HG02642 (cell line): ENCODE measurements at regions not wholly inside any gene's neighbourhood (a gene's known extent, or its start where the extent isn't known, plus 50 kb on each side); places are given as distances from the start of the nearest gene placed in this dataset.

Source experiments
- ATAC-seq: cut with Tn5 transposase; IDR thresholded peaks from one replicate; pipeline ENCODE4 v1.9.1; 2021; ENCODE audit warnings: mild to moderate bottlenecking; ENCODE audit not compliant: unreplicated experiment, poor library complexity

GRCh38 chr16:51313198-51313597 lies 162.1 kb upstream of the SALL1 start:
- no peak for ATAC-seq

GRCh38 chr16:51312363-51313150 lies 161.5 kb upstream of the SALL1 start:
- no peak for ATAC-seq

DNA sequence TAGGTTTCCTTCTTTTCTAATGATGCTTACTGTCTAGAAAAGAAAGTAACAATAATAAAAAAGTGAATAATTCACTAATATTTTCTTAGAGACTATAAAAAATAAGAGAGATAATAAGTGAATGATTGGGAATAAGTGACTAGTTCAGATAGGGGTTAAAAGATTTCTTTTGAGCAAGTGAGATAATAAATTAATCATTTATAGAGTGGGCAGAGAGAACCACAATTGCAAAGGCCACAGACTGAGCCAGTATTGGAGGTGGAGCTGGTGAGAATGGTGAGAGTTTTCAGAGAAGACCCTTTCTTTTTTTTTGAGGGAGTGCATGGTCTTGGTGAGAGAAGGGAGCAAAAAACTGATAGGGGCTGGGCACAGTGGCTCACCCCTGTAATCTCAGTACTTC lies 159.1 kb upstream of the SALL1 start:
- no peak for ATAC-seq

DNA sequence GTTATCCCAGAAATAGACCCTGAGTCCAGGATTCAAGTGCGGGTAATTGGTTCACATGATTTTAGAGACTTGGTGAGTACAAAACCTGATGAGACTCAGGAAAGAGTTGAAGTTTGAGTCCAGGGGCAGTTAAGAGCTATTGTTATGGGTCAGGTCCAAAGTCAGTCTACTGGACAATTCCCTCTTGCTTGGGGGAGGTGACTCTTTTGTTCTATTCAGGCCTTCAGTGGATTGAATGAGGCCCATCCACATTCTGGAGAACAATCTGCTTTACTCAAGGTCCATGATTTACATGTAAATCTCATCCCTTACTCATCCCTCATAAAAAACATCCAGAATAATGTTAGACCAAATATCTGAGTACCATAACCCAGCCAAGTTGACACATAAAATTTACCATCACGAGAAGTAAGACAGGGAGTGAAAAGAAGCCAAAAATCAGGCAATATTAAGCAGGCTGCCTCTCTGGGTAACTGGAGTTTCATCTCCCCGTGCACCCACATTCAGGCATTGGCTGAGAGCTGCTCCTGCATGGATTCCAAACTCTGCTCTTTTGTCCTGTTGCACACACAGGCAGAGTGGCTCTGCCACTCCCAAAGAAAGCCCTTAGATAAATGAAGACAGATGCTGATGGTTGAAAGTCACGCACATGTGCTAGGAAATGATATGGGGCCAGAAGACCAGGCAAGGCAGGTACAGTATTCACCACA lies 156.0 kb upstream of the SALL1 start:
- ATAC-seq: no peak

DNA sequence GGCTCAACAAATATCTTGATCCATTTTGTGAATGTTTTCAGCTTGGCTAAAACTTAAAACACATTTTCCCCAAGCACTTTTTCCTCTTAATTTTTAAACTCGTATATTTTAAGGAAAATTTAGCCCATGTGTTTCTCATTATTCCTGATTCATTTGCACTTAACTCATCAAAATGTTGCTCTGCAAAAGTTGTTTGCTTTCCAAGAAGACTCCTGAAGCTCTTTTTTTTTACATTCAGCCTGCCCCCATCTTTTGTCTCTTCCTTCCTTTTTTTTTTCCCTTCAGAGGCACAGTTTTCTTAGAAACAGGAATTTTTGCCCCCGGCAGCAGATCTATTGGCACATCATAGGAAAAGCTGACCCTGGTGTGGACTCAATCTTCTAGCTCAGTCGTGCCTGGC lies 155.0 kb upstream of the SALL1 start:
- no peak for ATAC-seq

GRCh38 chr16:51305337-51305736 lies 154.3 kb upstream of the SALL1 start:
- ATAC-seq: no peak

DNA sequence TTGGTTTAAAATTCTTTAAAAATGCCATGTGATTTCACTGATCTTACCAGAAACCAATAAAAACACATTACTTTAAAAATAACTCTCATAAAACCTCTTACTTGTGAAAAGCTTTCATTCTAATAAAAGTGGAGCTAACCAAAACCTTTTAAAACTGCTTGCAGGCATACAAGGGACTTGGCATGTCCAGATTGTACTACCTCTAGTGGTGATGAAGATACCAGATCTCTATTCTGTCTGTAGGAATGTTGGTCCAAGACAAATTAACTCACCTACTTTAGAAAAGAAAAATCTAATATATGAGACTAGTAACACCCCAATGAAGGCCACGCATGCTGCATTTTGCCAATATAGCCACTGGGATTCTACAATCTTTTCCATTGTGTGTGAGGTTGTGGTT lies 151.0 kb upstream of the SALL1 start:
- no peak for ATAC-seq

DNA sequence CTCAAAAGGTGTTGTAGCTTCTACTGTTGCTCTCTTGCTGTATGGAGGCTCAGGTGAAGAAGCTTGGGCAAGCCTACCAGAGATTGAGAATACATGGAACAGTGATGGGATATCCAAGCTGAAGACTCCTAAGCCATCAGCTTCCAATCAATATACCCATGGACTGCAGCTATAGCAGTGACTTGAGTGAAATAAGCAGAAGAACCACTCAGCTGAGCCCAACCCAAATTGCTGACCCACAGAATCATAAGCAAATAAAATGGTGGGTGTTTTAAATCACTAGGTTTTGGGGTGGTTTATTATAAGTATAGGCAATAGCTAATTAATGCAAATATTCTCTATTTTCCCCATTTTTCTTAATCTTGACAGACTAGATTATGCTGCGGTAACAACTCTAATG lies 147.7 kb upstream of the SALL1 start:
- ATAC-seq: no peak

GRCh38 chr16:51290442-51291285 lies 139.6 kb upstream of the SALL1 start:
- no peak for ATAC-seq

GRCh38 chr16:51289336-51289735 lies 138.3 kb upstream of the SALL1 start:
- ATAC-seq: no peak

DNA sequence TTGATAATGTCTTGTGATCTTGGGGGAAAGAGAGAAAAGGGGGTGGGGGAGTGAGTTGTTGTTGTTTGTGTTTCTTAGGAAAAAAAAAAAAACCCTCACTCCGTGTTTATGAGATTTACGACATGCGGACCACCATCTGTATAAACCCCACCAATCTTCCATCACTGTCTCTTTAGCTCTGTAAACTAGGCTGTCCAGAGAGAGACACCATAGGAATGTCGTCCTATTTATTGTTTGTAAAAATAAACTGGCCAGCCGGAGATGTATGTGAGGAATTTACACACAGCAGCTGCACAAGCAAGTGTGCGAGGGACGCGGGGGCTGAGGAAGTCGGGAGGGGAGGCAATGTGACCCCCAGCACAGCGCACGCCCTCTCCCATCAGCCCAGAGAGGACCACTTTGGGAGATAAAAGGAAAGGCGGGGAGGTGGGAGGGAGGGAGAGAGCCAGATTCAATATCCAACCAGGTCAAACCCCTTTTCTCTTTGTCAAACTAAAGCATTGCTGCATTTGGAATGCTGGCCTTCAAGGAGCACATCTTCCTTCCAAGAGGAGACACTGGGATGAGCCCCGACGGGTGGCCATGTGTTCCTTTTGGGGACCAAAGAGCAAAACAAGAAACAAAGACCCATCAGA lies 136.2 kb upstream of the SALL1 start:
- ATAC-seq: no peak

- ATAC-seq: no peak
Measured at GRCh38 chr16:51286272-51286671, 135.2 kb upstream of the SALL1 start.

- no peak for ATAC-seq
Measured at GRCh38 chr16:51276336-51276735, 125.3 kb upstream of the SALL1 start.

- ATAC-seq: no peak
Measured at GRCh38 chr16:51272420-51272819, 121.3 kb upstream of the SALL1 start.

- no peak for ATAC-seq
Measured at GRCh38 chr16:51271156-51271701, 120.2 kb upstream of the SALL1 start.

DNA sequence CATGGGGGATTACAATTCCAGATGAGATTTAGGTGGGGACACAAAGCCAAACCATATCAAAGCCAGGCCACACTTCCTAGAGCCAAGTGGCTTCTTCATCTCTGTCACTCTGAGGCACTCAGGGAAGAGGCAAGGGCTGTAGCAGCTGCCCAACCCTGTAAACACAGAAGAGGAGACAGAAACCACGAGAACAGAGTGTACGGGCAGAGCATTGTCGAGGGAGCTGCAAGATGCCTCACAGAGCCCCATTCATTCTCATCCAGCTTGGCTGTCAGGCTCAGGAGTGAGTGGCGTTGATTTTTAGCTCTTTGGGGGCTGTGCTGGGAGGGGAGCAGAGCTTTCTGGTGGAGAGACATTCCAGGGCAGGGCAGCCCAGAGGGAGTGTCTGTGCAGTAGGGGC lies 117.2 kb upstream of the SALL1 start:
- ATAC-seq: no peak

DNA sequence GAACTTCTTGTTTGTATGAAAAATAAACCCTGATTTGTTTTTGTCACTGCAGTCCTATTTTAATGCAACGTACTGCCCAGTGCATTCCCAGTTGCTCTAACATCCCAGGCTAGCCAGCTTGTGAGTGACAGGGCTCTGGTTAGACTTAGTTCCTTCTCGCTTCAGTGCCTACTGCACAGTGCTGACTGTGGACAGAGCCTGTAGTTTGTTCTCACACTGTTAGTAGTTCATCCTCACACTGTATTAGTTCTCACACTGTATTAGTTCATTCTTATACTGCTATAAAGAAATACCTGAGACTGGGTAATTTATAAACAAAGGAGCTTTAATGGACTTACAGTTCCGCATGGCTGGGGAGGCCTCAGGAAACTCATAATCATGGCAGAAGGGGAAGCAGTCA lies 116.6 kb upstream of the SALL1 start:
- ATAC-seq: no peak

GRCh38 chr16:51262428-51262827 lies 111.4 kb upstream of the SALL1 start:
- no peak for ATAC-seq

GRCh38 chr16:51261919-51262318 lies 110.8 kb upstream of the SALL1 start:
- ATAC-seq: no peak

- ATAC-seq: no peak
Measured at GRCh38 chr16:51255349-51255972, 104.4 kb upstream of the SALL1 start.
